ENCODE measurements at regions not wholly inside any gene's neighbourhood (a gene's known extent, or its start where the extent isn't known, plus 50 kb on each side); places are given as distances from the start of the nearest gene placed in this dataset.
A peak's percentile ranks its signal among the peaks of the same experiment; 100 is the strongest.

DNA sequence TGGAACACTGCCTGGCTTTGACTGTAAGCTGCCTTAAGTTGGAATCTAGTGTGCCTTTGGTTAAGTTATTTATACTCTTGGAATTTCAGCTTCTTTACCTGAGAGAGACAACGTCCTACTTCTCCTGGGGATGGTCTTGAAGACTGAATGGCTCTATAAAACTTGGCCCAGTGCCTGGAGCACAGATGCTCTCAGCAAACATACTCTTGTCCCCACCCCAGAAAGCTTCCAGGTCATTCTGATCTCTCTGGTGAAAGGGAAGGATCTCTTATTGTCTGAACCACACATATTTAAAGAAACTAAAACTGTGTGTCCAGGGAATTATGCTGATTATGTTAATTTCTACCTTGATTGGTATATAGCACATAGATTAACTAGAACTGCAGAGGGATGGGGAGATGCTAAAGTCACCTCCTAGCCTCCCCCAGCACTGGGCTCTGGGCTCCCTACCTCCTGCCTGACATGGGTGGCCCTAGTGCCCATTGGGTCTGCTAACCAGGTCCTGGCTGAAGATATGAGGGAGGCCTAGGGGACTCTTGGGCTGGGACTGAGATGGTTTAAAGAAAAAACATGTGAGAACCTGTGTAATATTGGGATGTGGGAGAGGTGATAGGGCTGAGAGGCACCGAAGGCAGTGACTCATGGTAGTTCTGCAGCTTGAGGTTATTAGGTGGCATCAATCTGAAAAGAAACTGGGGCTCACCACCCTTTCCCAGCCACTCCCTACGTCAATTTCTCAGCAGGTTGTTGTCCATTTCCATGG lies 171.0 kb downstream of the RPLP1 start:
- no peaks in the 10 kb centered on the region for H3K36me3 Mint-ChIP-seq (ENCODE audit: low read depth)
- no peak overlapping the region for H3K27ac Mint-ChIP-seq
- peaks cover 21% of the 10 kb centered on the region for H3K4me1 Mint-ChIP-seq (ENCODE audit: low read depth)
- H3K4me3 Mint-ChIP-seq: no peak overlapping the region
- DNase-seq: no peak
- peaks cover 12% of the 10 kb centered on the region for H3K27me3 Mint-ChIP-seq
- H3K9me3 Mint-ChIP-seq: no peaks in the 10 kb centered on the region

DNA sequence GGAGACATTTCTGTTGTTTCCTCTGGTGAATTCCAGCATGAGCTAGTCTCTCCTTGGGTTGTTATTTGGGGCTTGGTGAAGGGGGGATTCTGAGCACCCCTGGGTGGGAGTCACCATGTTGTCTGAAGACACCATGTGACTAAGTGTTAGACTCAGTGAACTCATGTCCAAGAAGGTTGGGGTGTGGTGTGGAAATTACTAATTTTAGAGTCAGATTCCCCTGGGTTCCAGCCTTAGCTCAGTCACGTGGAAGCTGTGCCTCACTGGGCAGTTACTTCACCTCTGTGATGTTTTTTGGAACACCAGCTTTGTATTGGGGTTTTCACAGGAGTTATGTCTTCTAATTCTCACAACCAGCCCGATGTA lies 171.5 kb downstream of the RPLP1 start:
- Mint-ChIP-seq H3K36me3 (ENCODE audit: low read depth) (no peaks in the 10 kb centered on the region), H3K4me3 (no peak overlapping the region), H3K9me3 (no peaks in the 10 kb centered on the region), H3K27ac (no peak overlapping the region), H3K27me3 (peaks cover 13% of the 10 kb centered on the region), H3K4me1 (ENCODE audit: low read depth) (peaks cover 27% of the 10 kb centered on the region)
- no peak for DNase-seq

DNA sequence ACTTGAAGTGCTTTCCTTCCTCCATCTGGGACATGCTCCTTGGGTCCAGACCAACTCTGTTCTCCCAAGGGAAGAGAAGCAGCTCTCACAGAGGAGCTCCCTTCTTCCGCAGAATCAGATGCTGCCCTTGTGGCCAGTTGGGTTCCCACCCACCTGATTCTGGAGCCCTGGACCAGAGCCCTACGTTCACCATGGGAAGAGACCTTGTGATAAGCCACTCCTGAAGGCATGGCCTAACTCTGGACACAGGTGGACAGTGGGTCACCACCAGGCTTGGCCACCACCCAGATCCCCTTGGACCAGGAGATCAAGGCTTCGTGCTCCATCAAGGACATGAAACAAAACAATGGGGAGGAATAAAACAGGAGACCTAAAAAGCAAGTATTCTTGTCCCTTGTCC lies 172.2 kb downstream of the RPLP1 start:
- H3K36me3 Mint-ChIP-seq (ENCODE audit: low read depth): no peaks in the 10 kb centered on the region

DNA sequence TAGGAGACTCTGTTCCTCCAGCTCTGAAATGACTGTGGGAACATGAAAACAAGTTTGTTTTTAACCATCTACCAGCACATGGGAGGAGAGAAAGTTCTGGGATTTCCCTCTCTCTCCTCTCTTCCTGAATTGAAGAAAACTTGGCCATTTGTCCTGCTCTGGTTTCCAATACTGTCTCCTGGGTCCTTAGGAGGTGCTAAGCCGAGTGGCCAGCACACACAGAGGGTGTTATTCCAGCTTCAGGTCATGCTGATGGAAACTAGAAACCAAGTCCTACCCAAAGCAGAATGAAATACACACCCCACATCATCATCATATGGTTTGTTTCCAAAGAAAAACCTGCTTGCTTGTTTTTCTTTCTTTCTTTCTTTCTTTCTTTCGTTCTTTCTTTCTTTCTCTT lies 172.7 kb downstream of the RPLP1 start:
- no peaks in the 10 kb centered on the region for H3K36me3 Mint-ChIP-seq (ENCODE audit: low read depth)
- no peak for DNase-seq
- H3K27ac Mint-ChIP-seq: no peak overlapping the region
- H3K4me3 Mint-ChIP-seq: no peak overlapping the region
- no peaks in the 10 kb centered on the region for H3K9me3 Mint-ChIP-seq
- H3K4me1 Mint-ChIP-seq (ENCODE audit: low read depth): peaks cover 39% of the 10 kb centered on the region
- peaks cover 17% of the 10 kb centered on the region for H3K27me3 Mint-ChIP-seq

More for the DNA sequence above, 172.2 kb downstream of the RPLP1 start:
- Mint-ChIP-seq H3K4me1 (ENCODE audit: low read depth) (peaks cover 34% of the 10 kb centered on the region), H3K4me3 (no peak overlapping the region), H3K27ac (no peak overlapping the region), H3K9me3 (no peaks in the 10 kb centered on the region), H3K27me3 (peaks cover 13% of the 10 kb centered on the region)
- peak; percentile 24 for DNase-seq

DNA sequence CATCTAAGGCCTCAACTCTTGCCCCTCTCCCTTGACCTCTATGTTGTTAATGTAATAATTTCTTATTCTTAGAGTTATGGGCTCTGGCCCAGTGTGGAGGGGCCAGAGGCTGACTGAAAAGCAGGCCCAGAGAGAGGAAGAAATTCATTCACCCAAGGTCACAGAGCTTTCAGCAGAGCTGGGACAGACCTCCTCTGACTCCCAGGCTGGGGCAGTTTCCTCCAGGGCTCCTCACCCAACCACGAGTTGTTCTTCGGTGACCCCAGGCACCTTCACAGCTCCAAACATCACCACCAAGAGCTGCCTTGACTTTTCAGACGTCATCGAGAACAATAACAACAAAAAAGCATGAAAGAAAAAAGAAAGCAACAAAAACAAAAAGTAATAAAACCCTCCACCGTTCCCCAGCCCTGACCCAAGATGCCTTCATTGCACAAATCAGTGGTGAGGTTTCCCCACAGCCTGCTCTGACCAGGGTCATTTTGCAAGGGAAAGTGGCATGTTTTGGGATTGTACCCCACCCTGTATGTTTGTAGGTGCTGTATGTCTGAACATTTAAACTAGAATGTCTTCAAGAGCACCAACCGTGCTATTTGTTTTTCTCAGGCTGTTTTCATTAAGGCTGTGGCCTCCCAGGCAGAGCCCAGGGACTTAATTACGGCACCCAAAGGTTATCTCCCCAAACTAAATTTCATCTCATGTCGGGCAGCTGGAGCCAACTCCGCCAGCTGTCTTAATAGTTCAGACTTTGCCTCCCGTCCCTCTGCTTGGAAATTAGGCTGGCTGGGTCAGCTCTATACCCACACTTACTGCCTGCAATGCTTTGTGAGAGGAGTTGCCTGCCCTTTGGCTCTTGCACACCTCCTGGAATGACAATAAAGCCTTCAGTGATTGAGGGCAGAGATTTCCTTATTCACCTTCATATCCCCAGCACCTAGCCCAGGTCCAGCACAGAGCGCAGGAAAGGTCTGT lies 173.8 kb downstream of the RPLP1 start:
- H3K9me3 Mint-ChIP-seq: no peaks in the 10 kb centered on the region
- no peaks in the 10 kb centered on the region for H3K36me3 Mint-ChIP-seq (ENCODE audit: low read depth)
- H3K27me3 Mint-ChIP-seq: peaks cover 26% of the 10 kb centered on the region
- H3K27ac Mint-ChIP-seq: no peak overlapping the region
- H3K4me1 Mint-ChIP-seq (ENCODE audit: low read depth): peaks cover 43% of the 10 kb centered on the region
- H3K4me3 Mint-ChIP-seq: no peak overlapping the region
- peak; percentile 19 for DNase-seq

DNA sequence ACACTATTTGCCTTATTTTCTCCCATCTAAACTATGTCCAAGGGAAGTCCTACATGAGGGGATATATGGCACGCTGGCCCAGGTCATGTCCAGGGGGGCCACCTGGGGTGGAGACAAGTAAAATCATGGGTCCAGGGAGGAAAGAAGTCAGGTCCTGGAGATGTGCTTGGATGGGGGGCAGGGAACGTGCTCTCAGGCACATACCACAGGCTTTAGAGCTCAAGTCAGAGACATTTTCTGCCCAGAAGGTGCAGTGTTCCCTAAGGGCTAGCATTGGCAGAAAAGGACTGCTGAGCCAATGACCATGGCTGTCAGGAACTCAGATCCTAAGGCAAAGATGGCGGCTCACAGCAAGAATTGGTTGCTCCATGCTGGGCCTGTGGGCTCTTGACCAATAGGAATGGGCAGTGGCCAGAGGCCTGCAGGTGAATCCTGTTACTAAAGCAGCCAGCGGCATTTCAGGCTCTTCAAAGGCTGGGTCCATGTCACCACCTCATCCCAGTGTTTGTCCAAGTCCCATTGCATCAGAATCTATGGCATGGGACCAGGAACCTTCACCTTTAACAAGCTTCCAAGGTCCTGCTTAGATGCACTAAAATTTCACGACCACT lies 175.0 kb downstream of the RPLP1 start:
- peaks cover 27% of the 10 kb centered on the region for H3K27me3 Mint-ChIP-seq
- peaks cover 43% of the 10 kb centered on the region for H3K4me1 Mint-ChIP-seq (ENCODE audit: low read depth)
- H3K27ac Mint-ChIP-seq: no peak overlapping the region
- H3K9me3 Mint-ChIP-seq: no peaks in the 10 kb centered on the region
- no peak for DNase-seq
- no peak overlapping the region for H3K4me3 Mint-ChIP-seq
- no peaks in the 10 kb centered on the region for H3K36me3 Mint-ChIP-seq (ENCODE audit: low read depth)

DNA sequence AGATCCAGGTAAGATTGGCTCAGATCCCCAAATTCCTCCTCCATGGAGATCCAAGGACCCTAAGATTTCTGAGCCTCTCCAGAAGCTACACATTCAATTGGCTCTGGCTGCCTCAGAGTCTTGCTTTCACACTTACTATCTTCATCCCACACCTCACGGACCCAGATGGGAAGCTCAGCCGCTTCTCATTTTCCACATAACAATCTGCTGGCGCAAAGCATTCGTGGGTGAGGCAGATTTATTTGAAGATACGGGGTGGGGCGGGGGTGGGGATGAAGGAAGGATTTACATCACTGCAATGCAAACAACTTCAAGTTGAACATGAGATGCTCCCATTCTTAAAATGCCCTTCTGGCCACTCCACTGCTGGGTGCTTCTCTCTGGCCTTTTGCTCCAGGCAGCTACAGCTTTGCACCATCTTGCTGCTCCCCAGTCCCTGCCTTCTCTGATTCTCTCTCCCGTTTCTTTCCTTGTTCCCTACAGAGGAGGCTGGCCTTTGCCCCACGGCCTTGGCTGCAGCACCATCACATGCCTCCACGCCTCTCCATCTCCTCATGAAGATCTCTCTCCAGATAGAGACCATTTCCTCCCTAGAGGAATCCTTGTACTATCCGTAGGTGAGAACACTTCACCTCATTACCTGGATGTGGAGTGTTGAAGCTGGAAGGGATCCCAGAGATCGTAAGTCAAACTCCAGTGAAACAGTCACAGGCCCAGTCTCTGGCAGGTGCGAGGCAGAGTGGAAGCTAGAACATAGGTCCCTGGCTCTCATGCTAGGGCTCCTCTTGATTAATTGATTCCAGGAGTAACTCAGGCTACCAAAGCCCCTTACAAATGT lies 175.9 kb downstream of the RPLP1 start:
- H3K4me1 Mint-ChIP-seq (ENCODE audit: low read depth): peaks cover 47% of the 10 kb centered on the region
- no peak overlapping the region for H3K4me3 Mint-ChIP-seq
- H3K36me3 Mint-ChIP-seq (ENCODE audit: low read depth): no peaks in the 10 kb centered on the region
- no peaks in the 10 kb centered on the region for H3K9me3 Mint-ChIP-seq
- H3K27me3 Mint-ChIP-seq: peaks cover 30% of the 10 kb centered on the region
- no peak for DNase-seq
- H3K27ac Mint-ChIP-seq: no peak overlapping the region

DNA sequence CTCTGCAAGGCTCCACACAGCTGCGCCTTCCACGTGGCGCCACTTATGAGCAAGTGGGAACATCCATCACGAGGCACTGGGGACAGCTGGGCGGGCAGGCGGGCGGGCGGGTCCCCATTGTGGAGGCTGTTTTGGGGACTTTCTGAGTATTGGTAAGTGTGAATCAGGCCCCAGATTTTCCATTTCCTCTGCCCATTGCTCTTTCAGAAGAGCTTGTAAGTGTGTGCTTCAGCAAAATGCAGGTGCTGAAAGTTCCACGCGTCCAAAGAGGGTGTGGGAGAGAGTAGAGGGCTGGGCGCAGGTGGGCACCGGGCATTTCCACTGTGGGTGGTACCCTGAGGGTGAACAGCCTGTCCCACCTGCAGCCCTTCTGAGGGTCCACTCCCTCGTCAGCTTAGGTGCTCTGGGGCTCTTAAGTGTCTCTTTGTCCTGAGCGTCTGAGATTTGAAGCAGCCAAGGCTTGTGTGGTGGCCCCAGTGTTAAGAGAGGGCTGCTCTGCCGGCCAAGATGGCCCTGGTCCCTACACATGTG lies 177.1 kb downstream of the RPLP1 start:
- Mint-ChIP-seq H3K9me3 (no peaks in the 10 kb centered on the region), H3K36me3 (ENCODE audit: low read depth) (no peaks in the 10 kb centered on the region), H3K27ac (no peak overlapping the region), H3K27me3 (peaks cover 27% of the 10 kb centered on the region), H3K4me1 (ENCODE audit: low read depth) (peaks cover 37% of the 10 kb centered on the region), H3K4me3 (no peak overlapping the region)
- DNase-seq: peak; percentile 41

DNA sequence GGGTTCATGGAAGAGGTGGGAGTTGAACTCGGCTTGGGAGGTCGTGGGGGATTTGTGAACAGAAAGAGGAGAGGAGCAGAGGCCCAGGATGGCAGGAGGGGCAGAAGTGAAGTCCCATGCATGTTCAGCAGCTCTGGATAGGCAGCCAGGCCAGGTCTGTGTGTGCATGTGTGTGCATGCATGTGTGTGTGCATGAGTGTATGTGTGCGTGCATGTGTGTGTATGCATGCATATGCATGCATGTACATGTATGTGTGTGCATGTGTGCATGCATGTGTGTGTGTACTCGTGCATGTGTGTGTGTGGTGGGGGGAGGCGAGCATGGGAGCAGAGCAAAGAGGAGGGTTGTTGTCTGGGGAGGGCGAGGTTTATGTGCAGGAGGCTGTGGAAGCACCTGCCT lies 178.4 kb downstream of the RPLP1 start:
- no peak for DNase-seq
- H3K36me3 Mint-ChIP-seq (ENCODE audit: low read depth): no peaks in the 10 kb centered on the region
- H3K9me3 Mint-ChIP-seq: no peaks in the 10 kb centered on the region
- peaks cover 30% of the 10 kb centered on the region for H3K4me1 Mint-ChIP-seq (ENCODE audit: low read depth)
- peaks cover 33% of the 10 kb centered on the region for H3K27me3 Mint-ChIP-seq
- H3K4me3 Mint-ChIP-seq: no peak overlapping the region
- H3K27ac Mint-ChIP-seq: no peak overlapping the region

DNA sequence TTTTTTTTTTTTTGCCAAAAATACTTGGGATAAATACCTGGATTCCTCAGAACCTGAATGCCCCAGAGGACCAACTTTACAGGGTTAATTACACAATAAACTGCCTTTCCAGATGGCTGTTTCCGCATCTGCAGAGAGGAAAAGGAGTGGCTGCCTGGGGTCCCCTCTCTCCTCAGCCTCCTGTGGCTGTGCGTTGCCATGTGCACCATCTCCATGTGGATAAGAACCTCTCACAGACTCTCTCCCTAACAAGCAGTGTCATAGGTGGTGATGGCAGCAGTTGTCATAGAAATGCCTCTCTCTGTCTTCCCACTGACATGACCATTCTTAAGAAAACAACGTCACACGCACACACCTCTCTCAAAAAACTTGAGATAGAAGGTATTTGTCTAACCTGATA lies 179.4 kb downstream of the RPLP1 start:
- Mint-ChIP-seq H3K27me3 (peaks cover 33% of the 10 kb centered on the region), H3K36me3 (ENCODE audit: low read depth) (no peaks in the 10 kb centered on the region), H3K4me1 (ENCODE audit: low read depth) (peaks cover 30% of the 10 kb centered on the region), H3K9me3 (no peaks in the 10 kb centered on the region), H3K4me3 (no peak overlapping the region), H3K27ac (no peak overlapping the region)
- DNase-seq: no peak

DNA sequence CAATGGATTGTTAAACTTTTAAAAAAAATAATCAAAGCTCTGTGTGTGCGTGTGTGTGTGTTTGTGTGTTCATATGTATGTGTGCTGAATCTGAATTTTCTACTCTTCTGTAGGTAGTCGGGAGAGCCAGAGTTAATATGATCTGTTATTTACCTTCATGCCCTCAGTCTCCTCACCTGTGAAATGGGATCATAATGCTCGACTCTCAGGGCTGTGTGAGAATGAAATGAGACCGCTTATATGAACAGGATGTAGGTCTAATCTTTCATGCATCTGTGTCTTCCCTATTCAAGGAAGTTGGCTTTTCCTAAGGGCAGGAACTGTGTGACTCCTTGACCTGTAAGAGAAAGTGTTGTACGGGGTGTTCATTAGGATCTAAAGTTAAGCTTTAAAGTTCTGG lies 182.2 kb downstream of the RPLP1 start:
- peaks cover 30% of the 10 kb centered on the region for H3K27me3 Mint-ChIP-seq
- H3K4me3 Mint-ChIP-seq: no peak overlapping the region
- no peak for DNase-seq
- H3K9me3 Mint-ChIP-seq: peaks cover 3% of the 10 kb centered on the region
- H3K4me1 Mint-ChIP-seq (ENCODE audit: low read depth): peaks cover 20% of the 10 kb centered on the region
- H3K27ac Mint-ChIP-seq: no peak overlapping the region
- no peaks in the 10 kb centered on the region for H3K36me3 Mint-ChIP-seq (ENCODE audit: low read depth)

DNA sequence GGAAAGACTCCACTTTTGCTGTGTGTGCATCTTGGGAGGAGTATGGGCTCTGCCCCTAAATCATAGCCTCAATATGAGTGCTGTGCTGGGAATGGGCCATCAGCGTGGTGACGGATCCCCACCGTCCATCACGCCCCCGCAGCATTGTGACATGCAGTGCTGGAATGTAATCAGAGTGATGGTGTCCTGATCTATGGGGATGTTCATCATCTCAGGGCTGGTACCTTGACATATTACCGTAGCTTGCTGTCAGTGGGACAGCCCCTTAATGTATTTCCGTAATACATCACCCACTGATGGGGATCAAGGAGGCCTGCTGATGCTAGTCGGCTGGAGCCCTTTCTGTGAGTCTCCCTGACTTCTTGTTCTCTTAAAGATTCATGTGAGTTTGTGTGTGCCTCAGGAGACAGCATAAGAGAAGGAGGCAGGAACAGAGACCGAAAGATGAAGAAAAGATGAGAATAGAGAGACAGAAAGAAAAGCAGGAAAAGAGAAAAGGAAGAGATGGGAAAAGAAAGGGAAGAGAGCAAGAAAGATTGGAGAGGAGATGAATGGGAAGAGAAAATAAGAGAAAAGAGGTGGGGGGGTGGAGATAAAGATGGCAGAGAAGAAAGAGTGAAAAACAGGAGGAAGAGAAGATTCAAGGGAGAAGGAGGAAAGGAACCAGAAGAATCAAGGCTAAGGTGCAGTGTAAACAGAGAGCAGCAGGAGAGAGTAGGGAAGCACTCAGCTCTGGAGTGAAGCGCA lies 183.7 kb downstream of the RPLP1 start:
- no peaks in the 10 kb centered on the region for H3K36me3 Mint-ChIP-seq (ENCODE audit: low read depth)

DNA sequence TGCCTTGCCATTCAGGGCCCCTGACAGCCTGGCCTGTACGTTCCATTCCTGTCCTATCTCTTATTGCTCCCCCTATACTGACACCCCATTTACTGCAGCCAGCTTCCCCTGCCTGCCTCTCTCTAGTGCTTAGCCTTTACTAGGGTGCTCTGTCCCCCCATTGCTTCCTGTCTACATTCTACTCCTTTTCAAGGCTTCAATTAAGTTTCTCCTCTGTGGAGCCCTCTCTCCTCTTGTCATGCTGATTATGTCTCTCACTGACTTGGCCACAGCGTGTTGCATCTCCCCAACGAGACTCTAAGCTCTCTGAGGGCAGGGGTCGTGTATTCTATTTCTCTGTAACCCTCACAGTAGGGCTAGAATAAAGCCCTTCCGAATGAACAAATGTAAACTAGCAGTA lies 185.2 kb downstream of the RPLP1 start:
- Mint-ChIP-seq H3K4me3 (no peak overlapping the region), H3K4me1 (ENCODE audit: low read depth) (peaks cover 10% of the 10 kb centered on the region), H3K27me3 (peaks cover 15% of the 10 kb centered on the region), H3K9me3 (peaks cover 19% of the 10 kb centered on the region), H3K36me3 (ENCODE audit: low read depth) (no peaks in the 10 kb centered on the region), H3K27ac (no peak overlapping the region)
- peak; percentile 21 for DNase-seq

More for the DNA sequence above, 183.7 kb downstream of the RPLP1 start:
- no peak overlapping the region for H3K4me3 Mint-ChIP-seq
- peaks cover 13% of the 10 kb centered on the region for H3K9me3 Mint-ChIP-seq
- peaks cover 18% of the 10 kb centered on the region for H3K27me3 Mint-ChIP-seq
- H3K4me1 Mint-ChIP-seq (ENCODE audit: low read depth): peaks cover 10% of the 10 kb centered on the region
- peak; percentile 6 for DNase-seq
- H3K27ac Mint-ChIP-seq: no peak overlapping the region
